ENCODE measurements at regions not wholly inside any gene's neighbourhood (a gene's known extent, or its start where the extent isn't known, plus 50 kb on each side); places are given as distances from the start of the nearest gene placed in this dataset.

- TF ChIP-seq CTCF (IDR thresholded peaks at IDR 0.05; ENCODE audit: low read length), result no peak
- TF ChIP-seq EZH2 (IDR thresholded peaks at IDR 0.05; ENCODE audit: borderline replicate concordance, low read length), result no peak
These were observed 2012.5 kb upstream of the LRRTM1 start for GRCh38 chr2:82317012-82317411.
